ENCODE measurements at regions not wholly inside any gene's neighbourhood (a gene's known extent, or its start where the extent isn't known, plus 50 kb on each side); places are given as distances from the start of the nearest gene placed in this dataset.
A peak's percentile ranks its signal among the peaks of the same experiment; 100 is the strongest.

DNA sequence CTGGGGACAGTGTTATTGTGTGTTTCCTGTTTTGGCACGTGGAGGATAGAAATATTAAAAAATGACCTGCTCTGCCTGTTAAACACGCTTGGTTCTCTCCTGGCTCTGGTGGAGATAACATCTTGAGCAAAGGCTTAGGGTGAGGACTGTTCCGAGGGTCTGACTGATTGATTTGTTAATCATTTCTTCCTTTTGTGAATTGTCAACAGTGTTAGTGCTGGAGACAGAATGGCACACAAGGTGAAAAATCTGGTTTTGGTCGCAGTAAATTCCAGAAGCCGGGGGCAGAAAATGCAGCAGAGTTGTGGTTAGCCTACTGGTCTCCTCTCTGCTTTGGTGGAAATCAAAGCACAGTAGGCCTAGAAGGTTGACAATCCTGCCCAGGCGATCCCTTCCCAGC is 163.6 kb downstream of the FGF9 start:
- Histone ChIP-seq H3K18ac (ENCODE audit: low read depth, low read length) (no peak overlapping the region), H3K9me1 (ENCODE audit: insufficient read depth, low read length) (peaks cover 2% of the 10 kb centered on the region; the same call in 1 of the 2 replicates), H2AK5ac (ENCODE audit: low read depth, low read length) (no peak overlapping the region), H4K8ac (ENCODE audit: low read depth in 2 of 2, low read length in 2 of 2) (no peak overlapping the region), H3K56ac (ENCODE audit: extremely low read depth, insufficient read depth, low read length) (no peak overlapping the region), H3K9ac (ENCODE audit: low read depth, low read length) (no peak overlapping the region), H3K4ac (ENCODE audit: low read depth, low read length) (no peak overlapping the region), H2BK15ac (ENCODE audit: low read depth, low read length) (no peak overlapping the region), H3K9me3 (ENCODE audit: control insufficient read depth, insufficient read depth, low read length) (no peaks in the 10 kb centered on the region), H3K4me3 (ENCODE audit: insufficient read depth, low read depth, low read length) (no peak overlapping the region), H3K27me3 (ENCODE audit: control insufficient read depth, insufficient read depth, low read length) (no peaks in the 10 kb centered on the region), H4K5ac (ENCODE audit: low read depth, low read length) (no peak overlapping the region), H4K20me1 (ENCODE audit: insufficient read depth, low read length) (no peaks in the 10 kb centered on the region), H3K36me3 (ENCODE audit: control insufficient read depth, insufficient read depth, low read length) (no peaks in the 10 kb centered on the region), H3K4me1 (ENCODE audit: control insufficient read depth, insufficient read depth, low read length) (peaks cover 1% of the 10 kb centered on the region; the same call in 1 of the 2 replicates), H3K23ac (ENCODE audit: low read depth, low read length) (no peak overlapping the region), H2AFZ (replicated peaks; ENCODE audit: low read length, poor library complexity) (no peak overlapping the region), H2BK5ac (ENCODE audit: low read depth, low read length, poor library complexity, severe bottlenecking) (no peak overlapping the region), H4K91ac (ENCODE audit: insufficient read depth, low read depth, low read length) (no peak overlapping the region), H3K79me1 (ENCODE audit: low read depth in 1 of 2, low read length in 2 of 2) (no peaks in the 10 kb centered on the region), H3K27ac (ENCODE audit: insufficient read depth, low read length) (no peak overlapping the region), H2AK9ac (replicated peaks; ENCODE audit: low read depth, low read length, poor library complexity) (no peak overlapping the region), H3K14ac (replicated peaks; ENCODE audit: low read depth, low read length) (no peak overlapping the region), H2BK20ac (ENCODE audit: low read depth, low read length) (peak overlapping the region; percentile 40; the same call in 1 of the 2 replicates), H2BK120ac (ENCODE audit: low read depth, low read length) (no peak overlapping the region), H3K4me2 (ENCODE audit: low read depth, low read length) (no peak overlapping the region)
- TF ChIP-seq CEBPB (IDR thresholded peaks at IDR 0.05; ENCODE audit: low read depth, low read length) (no peak), NFE2L2 (IDR thresholded peaks at IDR 0.05; ENCODE audit: low read depth, low read length) (no peak), POLR2A (IDR thresholded peaks at IDR 0.05; ENCODE audit: low read depth, low read length) (no peak)
- TF ChIP-seq, protein P1, sequence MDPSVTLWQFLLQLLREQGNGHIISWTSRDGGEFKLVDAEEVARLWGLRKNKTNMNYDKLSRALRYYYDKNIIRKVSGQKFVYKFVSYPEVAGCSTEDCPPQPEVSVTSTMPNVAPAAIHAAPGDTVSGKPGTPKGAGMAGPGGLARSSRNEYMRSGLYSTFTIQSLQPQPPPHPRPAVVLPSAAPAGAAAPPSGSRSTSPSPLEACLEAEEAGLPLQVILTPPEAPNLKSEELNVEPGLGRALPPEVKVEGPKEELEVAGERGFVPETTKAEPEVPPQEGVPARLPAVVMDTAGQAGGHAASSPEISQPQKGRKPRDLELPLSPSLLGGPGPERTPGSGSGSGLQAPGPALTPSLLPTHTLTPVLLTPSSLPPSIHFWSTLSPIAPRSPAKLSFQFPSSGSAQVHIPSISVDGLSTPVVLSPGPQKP (IDR thresholded peaks at IDR 0.05; ENCODE audit: borderline replicate concordance, low read depth, low read length) = no peak
- dilution Hi-C loops (cut with HindIII; ENCODE audit: low sequenced_read_pairs, unreplicated experiment) (no loop called here), intact Hi-C loops (cut with micrococcal nuclease) (no loop called here), in situ Hi-C loops (cut with MboI; ENCODE audit: low sequenced_read_pairs) (no loop called here)
- DNase-seq (no peak), ATAC-seq (ENCODE audit: low read depth) (no peak)
- CTCF ChIA-PET = interaction anchor here (0.6 kb wide), 1 partner anchor 1967 kb away, joined by 8 read pairs; no protein-coding TSS in a partner anchor
- WGBS, 2 experiments (ENCODE audit: extremely low coverage in 2 of 2, insufficient read length in 1 of 2) = 59% methylated on average over 3 of the region's 6 CpGs; no CpG with 5 or more reads in 1 of the 2 experiments
- no TSS peak for BruUV-seq (replicated peaks)
- POLR2A ChIA-PET (ENCODE audit: unreplicated experiment) = interaction anchor here (0.6 kb wide), 1 partner anchor 1507 kb away, joined by 26 read pairs; no protein-coding TSS in a partner anchor
